Left ventricle myocardium inferior (tissue), 1 donor: ENCODE measurements at regions not wholly inside any gene's neighbourhood (a gene's known extent, or its start where the extent isn't known, plus 50 kb on each side); places are given as distances from the start of the nearest gene placed in this dataset.

Experiments
- DNase-seq: peaks from one replicate; pipeline ENCODE4 v3.0.0-alpha.2; 2020
- H3K27ac ChIP-seq: fragments of 200-600 bp; replicated peaks from 2 replicates; pipeline ENCODE4 v1.8.0; 2021
- H3K27me3 ChIP-seq: fragments of 200-600 bp; 2 replicates; pipeline ENCODE4 v1.8.0; 2021; ENCODE audit warnings: low read depth
- H3K36me3 ChIP-seq: fragments of 200-600 bp; 2 replicates; pipeline ENCODE4 v1.8.0; 2021
- H3K4me1 ChIP-seq: fragments of 200-600 bp; 2 replicates; pipeline ENCODE4 v1.8.0; 2021
- H3K4me3 ChIP-seq: fragments of 200-600 bp; 2 replicates; pipeline ENCODE4 v1.8.0; 2021; ENCODE audit warnings: mild to moderate bottlenecking, moderate library complexity
- H3K9me3 ChIP-seq: fragments of 200-600 bp; replicated peaks from 2 replicates; pipeline ENCODE4 v1.8.0; 2021
- CTCF ChIP-seq: fragments of 200-600 bp; IDR thresholded peaks from 2 replicates; pipeline ENCODE4 v1.8.0; 2021; ENCODE audit warnings: antibody characterized with exemption, mild to moderate bottlenecking, borderline replicate concordance
- intact Hi-C: fragments of 100-400 bp; cut with micrococcal nuclease; formaldehyde crosslinking; loops from one replicate; pipeline ENCODE4 v1.11.0; 2022
- donor health status: DM: no; HTN: yes; CAD: no; lungs with severe emphysema.

DNA sequence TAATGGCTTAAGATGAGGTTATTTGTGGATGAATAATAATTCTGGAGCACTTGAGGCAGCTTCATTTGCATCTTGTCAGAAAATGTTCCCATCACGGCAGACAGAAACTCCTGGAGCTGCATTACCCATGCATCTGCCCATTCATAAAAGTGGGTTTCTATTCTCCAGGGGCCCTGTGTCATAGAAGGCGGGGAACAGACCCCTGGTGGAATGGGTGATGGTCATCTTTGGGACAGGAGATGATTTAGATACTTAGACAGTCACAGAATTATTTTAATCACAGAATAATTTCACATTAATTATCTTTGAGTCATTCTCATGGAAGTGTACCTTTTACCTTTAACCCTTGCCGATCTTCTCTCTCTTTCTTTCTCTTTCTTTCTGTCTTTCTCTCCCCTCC lies 980.7 kb upstream of the TMEM132C start:
- H3K9me3 ChIP-seq: no peaks in the 10 kb centered on the region
- intact Hi-C loops: no loop called here
- no peaks in the 10 kb centered on the region for H3K36me3 ChIP-seq
- H3K4me3 ChIP-seq: no peak overlapping the region
- TF ChIP-seq CTCF: no peak
- H3K4me1 ChIP-seq: no peaks in the 10 kb centered on the region
- H3K27me3 ChIP-seq: peaks cover under 1% of the 10 kb centered on the region
- DNase-seq: no peak
- H3K27ac ChIP-seq: no peak overlapping the region

GRCh38 chr12:127287256-127287655 lies 979.7 kb upstream of the TMEM132C start:
- no peaks in the 10 kb centered on the region for H3K27me3 ChIP-seq
- no peak overlapping the region for H3K4me3 ChIP-seq
- no peak for DNase-seq
- no peak for TF ChIP-seq CTCF
- no peaks in the 10 kb centered on the region for H3K4me1 ChIP-seq
- no peak overlapping the region for H3K27ac ChIP-seq
- no peaks in the 10 kb centered on the region for H3K9me3 ChIP-seq
- H3K36me3 ChIP-seq: no peaks in the 10 kb centered on the region
- intact Hi-C loops: no loop called here

DNA sequence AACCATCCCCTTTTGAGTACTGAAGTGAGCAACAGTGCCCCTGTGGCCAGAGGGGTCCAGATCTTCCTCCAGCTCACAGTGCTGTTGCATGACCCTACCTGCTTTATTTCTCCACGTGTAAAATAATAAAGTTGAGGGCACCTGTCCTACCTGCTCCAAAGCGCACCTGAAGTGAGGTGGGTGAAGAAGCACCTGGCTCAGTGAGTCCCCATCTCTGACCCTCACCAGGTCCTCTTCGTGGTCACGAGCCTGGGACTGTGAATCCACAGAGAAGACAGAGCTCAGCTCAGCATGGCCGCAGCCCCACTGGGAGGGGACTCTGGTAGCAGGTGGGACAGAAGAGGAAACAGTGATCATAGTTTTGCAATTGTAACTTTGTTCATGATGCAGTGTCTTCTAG lies 976.7 kb upstream of the TMEM132C start:
- no peak for DNase-seq
- Histone ChIP-seq H3K4me1 (no peaks in the 10 kb centered on the region), H3K4me3 (no peak overlapping the region), H3K36me3 (no peaks in the 10 kb centered on the region), H3K27me3 (peaks cover 24% of the 10 kb centered on the region), H3K27ac (no peak overlapping the region), H3K9me3 (no peaks in the 10 kb centered on the region)
- no peak for TF ChIP-seq CTCF
- intact Hi-C loops: loop anchor here (5.0 kb wide), 1 partner anchor 183 kb away; no protein-coding TSS in a partner anchor

- DNase-seq: no peak
- Histone ChIP-seq H3K9me3 (no peaks in the 10 kb centered on the region), H3K4me3 (no peak overlapping the region), H3K27ac (no peak overlapping the region), H3K36me3 (no peaks in the 10 kb centered on the region), H3K4me1 (no peaks in the 10 kb centered on the region), H3K27me3 (peaks cover 47% of the 10 kb centered on the region)
- TF ChIP-seq CTCF: no peak
- intact Hi-C loops: loop anchor here (5.0 kb wide), 1 partner anchor 185 kb away; no protein-coding TSS in a partner anchor
Measured at GRCh38 chr12:127292736-127293135, 974.2 kb upstream of the TMEM132C start.

- intact Hi-C loops: loop anchor here (5.0 kb wide), 1 partner anchor 186 kb away; no protein-coding TSS in a partner anchor
- Histone ChIP-seq H3K4me3 (no peak overlapping the region), H3K36me3 (no peaks in the 10 kb centered on the region), H3K4me1 (no peaks in the 10 kb centered on the region), H3K9me3 (no peaks in the 10 kb centered on the region), H3K27ac (no peak overlapping the region), H3K27me3 (peaks cover 56% of the 10 kb centered on the region)
- peak; percentile 76 for TF ChIP-seq CTCF
- peak; percentile 30 for DNase-seq
Measured at GRCh38 chr12:127293507-127294310, 973.3 kb upstream of the TMEM132C start.
